GM12875 (cell line): ENCODE measurements at regions not wholly inside any gene's neighbourhood (a gene's known extent, or its start where the extent isn't known, plus 50 kb on each side); places are given as distances from the start of the nearest gene placed in this dataset.

Experiments used
- H3K4me3 ChIP-seq: one replicate; pipeline ENCODE4 v1.5.1; 2011; ENCODE audit warnings: low read depth, low read length, control low read depth
- CTCF ChIP-seq: IDR thresholded peaks from 2 replicates; pipeline ENCODE4 v1.5.1; 2011; ENCODE audit warnings: low read depth, mild to moderate bottlenecking, control low read depth, inconsistent platforms, low read length, moderate library complexity, borderline replicate concordance; ENCODE audit not compliant: insufficient read depth

- no peak overlapping the region for H3K4me3 ChIP-seq
- TF ChIP-seq CTCF, result no peak
Measured at GRCh38 chr11:86861810-86862209, 61.5 kb downstream of the PRSS23 start.

DNA sequence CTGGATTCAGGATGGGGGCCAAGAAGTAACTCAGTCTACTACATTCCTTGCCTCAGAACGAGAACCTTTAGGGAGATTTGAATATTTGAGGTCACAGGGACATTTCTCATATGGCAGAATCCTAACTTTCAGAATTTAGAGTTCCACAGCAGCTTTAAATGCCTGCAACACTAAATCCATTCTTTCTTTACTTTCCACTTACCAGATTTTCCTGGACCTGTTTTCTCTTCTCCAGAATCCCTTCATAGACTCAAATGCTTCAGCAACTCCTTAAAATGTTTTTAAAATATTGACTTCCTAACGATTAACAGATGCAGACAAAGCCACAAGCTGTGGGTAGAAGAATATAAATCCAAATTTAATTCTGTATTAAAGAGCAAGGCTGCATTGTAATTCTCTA lies 63.1 kb downstream of the PRSS23 start:
- TF ChIP-seq CTCF, result no peak

GRCh38 chr11:86865436-86865835 lies 65.1 kb downstream of the PRSS23 start:
- TF ChIP-seq CTCF, result no peak
- no peak overlapping the region for H3K4me3 ChIP-seq

More for the DNA sequence above, 63.1 kb downstream of the PRSS23 start:
- no peak overlapping the region for H3K4me3 ChIP-seq

GRCh38 chr11:86869531-86869930 lies 69.2 kb downstream of the PRSS23 start:
- H3K4me3 ChIP-seq, result no peak overlapping the region
- no peak for TF ChIP-seq CTCF

DNA sequence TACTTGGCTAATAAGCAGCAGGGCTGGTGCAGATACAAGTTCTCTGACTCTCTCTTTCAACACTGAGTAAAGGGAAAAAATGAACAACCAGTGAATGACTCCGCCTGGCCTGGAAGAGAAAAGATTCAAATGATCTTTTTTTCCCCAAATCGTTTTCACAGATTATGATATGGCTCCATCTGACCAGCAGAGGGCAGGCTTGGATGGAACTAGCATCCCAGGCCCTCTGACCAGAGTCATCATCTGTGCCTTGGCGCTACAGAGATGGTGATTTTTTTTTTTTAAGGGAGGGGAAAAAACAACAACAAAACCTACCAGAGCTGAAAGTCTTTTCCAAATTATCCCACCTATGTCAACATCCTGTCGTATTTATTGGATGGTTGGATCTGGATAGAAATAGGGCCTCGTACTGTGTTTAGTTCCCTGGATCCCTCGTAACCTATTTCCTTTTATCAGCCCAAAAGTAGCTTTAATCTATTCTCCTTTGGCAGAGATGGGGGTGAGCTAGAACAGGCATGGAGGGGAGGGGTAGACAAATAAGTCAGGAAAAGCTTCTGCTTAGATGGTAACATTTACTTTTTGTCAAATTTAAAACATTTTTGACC lies 69.7 kb downstream of the PRSS23 start:
- peak; percentile 59; the same call in 1 of the 2 replicates for TF ChIP-seq CTCF

DNA sequence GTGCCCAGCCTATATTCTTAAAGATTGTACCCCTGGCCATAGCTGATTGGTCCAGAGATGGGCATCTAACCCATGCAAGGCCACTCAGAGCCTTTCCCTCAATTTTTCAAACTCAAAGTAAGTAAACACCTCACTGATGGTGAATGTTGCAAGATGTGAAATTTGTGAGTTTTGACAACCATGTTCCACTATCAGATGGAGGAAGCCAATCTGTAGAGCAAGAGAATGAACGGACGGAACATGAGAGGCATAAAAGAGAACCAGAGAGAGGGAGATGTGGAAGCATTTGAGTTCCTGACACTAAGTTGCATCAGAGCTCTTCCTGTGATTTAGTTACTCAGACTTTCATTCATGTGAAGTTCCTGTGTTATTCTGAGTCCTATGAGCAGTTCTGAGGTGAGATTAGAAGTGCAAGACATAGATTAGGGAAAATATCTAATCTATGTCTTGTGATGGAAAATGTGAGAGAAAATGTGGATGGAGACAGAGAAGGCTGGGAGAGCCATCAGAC lies 73.3 kb downstream of the PRSS23 start:
- H3K4me3 ChIP-seq, result no peak overlapping the region
- TF ChIP-seq CTCF, result no peak

More for the DNA sequence above, 69.7 kb downstream of the PRSS23 start:
- H3K4me3 ChIP-seq, result no peak overlapping the region

DNA sequence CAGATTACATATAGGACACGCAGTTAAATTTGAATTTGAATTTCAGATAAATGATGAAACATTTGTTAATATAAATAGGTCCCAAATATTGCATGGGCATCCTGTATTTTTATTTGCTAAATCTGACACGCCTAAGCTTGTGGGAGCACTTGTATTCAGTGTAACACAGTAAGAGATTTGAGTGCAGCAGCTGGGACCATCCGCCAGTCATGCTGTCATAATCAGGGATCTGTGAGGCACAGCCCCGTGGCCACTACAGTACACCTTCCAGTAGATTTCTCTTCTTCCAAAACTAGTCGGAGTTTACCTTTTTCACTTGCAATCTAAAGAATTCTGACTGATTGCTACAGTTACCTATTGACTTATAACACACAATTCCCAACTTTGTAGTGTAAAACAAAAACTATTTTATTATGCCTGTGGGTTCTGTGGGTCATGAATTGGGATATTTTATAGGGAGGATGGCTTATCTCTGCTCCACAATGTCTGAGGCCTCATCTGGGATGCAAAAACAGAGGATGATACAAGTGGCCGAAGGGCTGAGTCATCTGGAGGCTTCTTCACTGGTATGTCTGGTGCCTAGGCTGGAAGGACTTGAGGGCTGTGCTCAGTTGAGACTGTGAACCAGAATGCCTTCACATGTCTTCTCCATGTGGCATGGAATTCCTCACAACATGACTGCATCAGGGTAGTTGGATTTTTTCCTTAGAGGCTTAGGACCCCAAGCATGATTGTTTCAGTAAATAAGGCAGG lies 74.1 kb downstream of the PRSS23 start:
- H3K4me3 ChIP-seq, result no peak overlapping the region
- no peak for TF ChIP-seq CTCF
